Heart left ventricle (tissue), 13 donors: ENCODE measurements at regions not wholly inside any gene's neighbourhood (a gene's known extent, or its start where the extent isn't known, plus 50 kb on each side); places are given as distances from the start of the nearest gene placed in this dataset.

Experiments
- POLR2A ChIP-seq, 2 donors: fragments of 450-650 bp; IDR thresholded peaks; one replicate each; pipeline ENCODE4 v1.6.1; 2017; ENCODE audit warnings: antibody characterized with exemption in 2 of 2, mild to moderate bottlenecking in 2 of 2, moderate library complexity in 2 of 2
- TF ChIP-seq, protein P1 (sequence below), 12 donors: fragments of 200-600 bp; sonication (generic) in 4 of 12; IDR thresholded peaks; one replicate each; pipeline versions ENCODE4 v1.5.0 to v1.8.0; 2018 to 2022; ENCODE audit warnings: antibody characterized with exemption in 12 of 12, mild to moderate bottlenecking in 5 of 12
- donor health status: ischemic (EF 13 %, LVEDD 7.1; RV severe dilation, severe dysfunction).
- donor health status: DM: no; HTN: yes; CAD: no.
- donor health status: DM: no; HTN: no; CAD: no.
- donor health status: ischemic (EF 25% LVEDD 6.9; RV normal size, moderate dysfunction).
- donor health status: ischemic (EF 25% LVEDD 5.7; RV mildly dilated, moderate dysfunction).
- donor health status: ischemic (EF 35%, LVEDD 5.7; RV mildly dilated, moderate dysfunction).
- donor health status: nonischemic (EF 11% LVEDD 7.7; RV severe dilation, severe dysfunction).
- donor health status: DM: yes; HTN: yes; CAD: no.
- donor health status: PGD.
- donor health status: ischemic (EF 29% LVEDD 5.4; RV normal size, mild dysfunction).
- donor health status: nonischemic (EF 23%, LVEDD 6.1; RV moderate dilation, normal function).

DNA sequence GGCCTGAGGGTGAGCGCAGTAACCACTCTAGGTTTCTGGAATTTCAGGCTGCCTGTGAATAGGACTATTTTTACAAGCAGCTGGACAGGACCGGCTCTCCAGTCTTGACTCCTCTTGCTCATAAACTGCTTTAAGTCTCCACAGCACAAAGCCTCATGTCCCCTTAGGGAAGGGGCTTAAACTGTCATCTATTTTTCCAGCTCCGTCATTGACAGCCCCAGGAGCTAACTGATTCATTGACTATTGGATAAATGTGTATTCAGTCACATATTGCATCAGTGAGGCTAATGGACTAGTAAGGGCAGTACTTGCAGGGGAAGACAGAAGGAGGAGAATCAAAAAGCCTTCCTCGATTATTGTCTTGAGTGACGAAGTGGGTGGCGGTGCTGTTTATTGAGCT lies 719.4 kb upstream of the ADAMTS16 start:
- TF ChIP-seq POLR2A (IDR thresholded peaks at IDR 0.05) = no peak
- TF ChIP-seq, protein P1, sequence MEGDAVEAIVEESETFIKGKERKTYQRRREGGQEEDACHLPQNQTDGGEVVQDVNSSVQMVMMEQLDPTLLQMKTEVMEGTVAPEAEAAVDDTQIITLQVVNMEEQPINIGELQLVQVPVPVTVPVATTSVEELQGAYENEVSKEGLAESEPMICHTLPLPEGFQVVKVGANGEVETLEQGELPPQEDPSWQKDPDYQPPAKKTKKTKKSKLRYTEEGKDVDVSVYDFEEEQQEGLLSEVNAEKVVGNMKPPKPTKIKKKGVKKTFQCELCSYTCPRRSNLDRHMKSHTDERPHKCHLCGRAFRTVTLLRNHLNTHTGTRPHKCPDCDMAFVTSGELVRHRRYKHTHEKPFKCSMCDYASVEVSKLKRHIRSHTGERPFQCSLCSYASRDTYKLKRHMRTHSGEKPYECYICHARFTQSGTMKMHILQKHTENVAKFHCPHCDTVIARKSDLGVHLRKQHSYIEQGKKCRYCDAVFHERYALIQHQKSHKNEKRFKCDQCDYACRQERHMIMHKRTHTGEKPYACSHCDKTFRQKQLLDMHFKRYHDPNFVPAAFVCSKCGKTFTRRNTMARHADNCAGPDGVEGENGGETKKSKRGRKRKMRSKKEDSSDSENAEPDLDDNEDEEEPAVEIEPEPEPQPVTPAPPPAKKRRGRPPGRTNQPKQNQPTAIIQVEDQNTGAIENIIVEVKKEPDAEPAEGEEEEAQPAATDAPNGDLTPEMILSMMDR (IDR thresholded peaks at IDR 0.05) = no peak
